Right lobe of liver (tissue), 6 donors: ENCODE measurements at regions not wholly inside any gene's neighbourhood (a gene's known extent, or its start where the extent isn't known, plus 50 kb on each side); places are given as distances from the start of the nearest gene placed in this dataset.

Experiments
- ATAC-seq, 4 donors: fragments of 200-7000 bp; cut with Tn5 transposase; one replicate each; pipeline ENCODE4 v1.9.1; 2020; ENCODE audit warnings: mild to moderate bottlenecking in 4 of 4, moderate library complexity in 4 of 4
- DNase-seq, 3 donors: peaks; one replicate each; pipeline ENCODE4 v3.0.0-alpha.2; 2020
- H3K27ac ChIP-seq, 3 donors: fragments of 200-600 bp; one replicate each; pipeline ENCODE4 v1.8.0; 2022
- H3K27me3 ChIP-seq, 2 donors: fragments of 200-600 bp; one replicate each; pipeline ENCODE4 v1.8.0; 2022
- H3K36me3 ChIP-seq, 4 donors: fragments of 200-600 bp; sonication (generic) in 1 of 4; one replicate each; pipeline versions ENCODE4 v1.5.1 to v1.8.0; 2017 to 2022; ENCODE audit warnings: control low read depth in 1 of 4
- H3K4me1 ChIP-seq, 4 donors: fragments of 200-600 bp; sonication (generic) in 1 of 4; one replicate each; pipeline versions ENCODE4 v1.5.1 to v1.8.0; 2017 to 2022; ENCODE audit warnings: control low read depth in 1 of 4
- H3K4me3 ChIP-seq, 3 donors: fragments of 200-600 bp; one replicate each; pipeline ENCODE4 v1.8.0; 2022
- H3K9me3 ChIP-seq, 4 donors: fragments of 200-600 bp; sonication (generic) in 1 of 4; one replicate each; pipeline versions ENCODE4 v1.5.1 to v1.8.0; 2017 to 2022; ENCODE audit warnings: control low read depth in 1 of 4
- CTCF ChIP-seq, 4 donors: fragments of 200-600 bp in 3 of 4; fragments of 450-650 bp in 1 of 4; IDR thresholded peaks; one replicate each; pipeline versions ENCODE4 v1.5.1 to v1.8.0; 2016 to 2022; ENCODE audit warnings: antibody characterized with exemption in 4 of 4, mild to moderate bottlenecking in 2 of 4
- POLR2A ChIP-seq: fragments of 450-650 bp; IDR thresholded peaks from one replicate; pipeline ENCODE4 v1.6.1; 2017; ENCODE audit warnings: antibody characterized with exemption, mild to moderate bottlenecking
- WGBS: methylation state at CpG from one replicate; pipeline ENCODE4 v1.1.6; 2018; ENCODE audit warnings: low coverage, low lambda C conversion rate; ENCODE audit not compliant: insufficient coverage; ENCODE audit errors: missing lambda C conversion rate; 5-methylcytosine and 5-hydroxymethylcytosine counted together
- intact Hi-C, 2 donors: fragments of 100-400 bp; cut with DNase I; formaldehyde crosslinking; loops; one replicate each; pipeline versions ENCODE4 v1.11.2 to v1.14.1; 2022
- donor health status: DM: no; HTN: yes; CAD: no.
- donor health status: DM: no; HTN: no; CAD: no.
- donor health status: DM: no; HTN: no; CAD: no.
- donor health status: DM: no; HTN: yes; CAD: no.
- donor health status: DM: no; HTN: yes; CAD: no.

- Histone ChIP-seq H3K4me1 (no peaks in the 10 kb centered on the region), H3K4me3 (no peak overlapping the region), H3K27me3 (no peaks in the 10 kb centered on the region), H3K9me3 (no peaks in the 10 kb centered on the region), H3K36me3 (no peaks in the 10 kb centered on the region), H3K27ac (no peak overlapping the region)
- TF ChIP-seq POLR2A = no peak
- TF ChIP-seq CTCF (IDR thresholded peaks at IDR 0.05) = no peak
- DNase-seq = no peak
- ATAC-seq = no peak
- 20% methylated on average over 6 of the region's 6 CpGs for WGBS
- intact Hi-C loops = no loop called here
Observed at GRCh38 chr14:26056036-26056616, 541.7 kb downstream of the NOVA1 start.

- TF ChIP-seq CTCF (IDR thresholded peaks at IDR 0.05) (no peak), POLR2A (no peak)
- no peaks in the 10 kb centered on the region for H3K4me1 ChIP-seq
- no peaks in the 10 kb centered on the region for H3K27me3 ChIP-seq
- H3K9me3 ChIP-seq = no peaks in the 10 kb centered on the region
- DNase-seq = no peak
- H3K27ac ChIP-seq = no peak overlapping the region
- intact Hi-C loops = no loop called here
- H3K36me3 ChIP-seq = no peaks in the 10 kb centered on the region
- no peak for ATAC-seq
- H3K4me3 ChIP-seq = no peak overlapping the region
Observed at GRCh38 chr14:26032348-26032747, 565.5 kb downstream of the NOVA1 start.

GRCh38 chr14:26026384-26026783 is 571.4 kb downstream of the NOVA1 start:
- DNase-seq = no peak

GRCh38 chr14:26023967-26024366 is 573.9 kb downstream of the NOVA1 start:
- ATAC-seq (no peak), DNase-seq (no peak)
- Histone ChIP-seq H3K4me3 (no peak overlapping the region), H3K27ac (no peak overlapping the region), H3K36me3 (no peaks in the 10 kb centered on the region), H3K4me1 (no peaks in the 10 kb centered on the region), H3K27me3 (no peaks in the 10 kb centered on the region), H3K9me3 (no peaks in the 10 kb centered on the region)
- TF ChIP-seq POLR2A = no peak
- no peak for TF ChIP-seq CTCF (IDR thresholded peaks at IDR 0.05)
- intact Hi-C loops = no loop called here
- WGBS = 28% methylated on average over 4 of the region's 4 CpGs

More at GRCh38 chr14:26026384-26026783, 571.4 kb downstream of the NOVA1 start:
- TF ChIP-seq POLR2A (no peak), CTCF (IDR thresholded peaks at IDR 0.05) (no peak)
- H3K36me3 ChIP-seq = no peaks in the 10 kb centered on the region
- H3K27me3 ChIP-seq = no peaks in the 10 kb centered on the region
- intact Hi-C loops = no loop called here
- 29% methylated on average over 3 of the region's 3 CpGs for WGBS
- H3K9me3 ChIP-seq = no peaks in the 10 kb centered on the region
- no peaks in the 10 kb centered on the region for H3K4me1 ChIP-seq
- no peak for ATAC-seq
- no peak overlapping the region for H3K4me3 ChIP-seq
- no peak overlapping the region for H3K27ac ChIP-seq

- 23% methylated on average over 1 of the region's 1 CpG for WGBS
- Histone ChIP-seq H3K9me3 (no peaks in the 10 kb centered on the region), H3K4me3 (no peak overlapping the region), H3K36me3 (no peaks in the 10 kb centered on the region), H3K4me1 (no peaks in the 10 kb centered on the region), H3K27me3 (no peaks in the 10 kb centered on the region), H3K27ac (no peak overlapping the region)
- intact Hi-C loops = no loop called here
- ATAC-seq = no peak
- DNase-seq = no peak
- no peak for TF ChIP-seq CTCF (IDR thresholded peaks at IDR 0.05)
- no peak for TF ChIP-seq POLR2A
Observed at GRCh38 chr14:26021759-26022158, 576.1 kb downstream of the NOVA1 start.
